GM12878 (cell line): ENCODE measurements at regions not wholly inside any gene's neighbourhood (a gene's known extent, or its start where the extent isn't known, plus 50 kb on each side); places are given as distances from the start of the nearest gene placed in this dataset.

Experiments
- ATAC-seq: fragments of 200-7000 bp; cut with Tn5 transposase; 3 replicates; pipeline ENCODE4 v1.9.1; 2020; ENCODE audit warnings: mild to moderate bottlenecking, moderate library complexity
- BruUV-seq: library from RNA; stranded (reverse); fragments of 400-500 nt; replicated peaks from 2 replicates; lab custom pipeline; 2021; lab: Mats Ljungman, UMichigan
- CTCF ChIA-PET: fragments of 300-600 bp; sonication (Branson Sonifier 250); formaldehyde crosslinking; extraction: SDS; loops from one replicate; lab custom pipeline; 2021; ENCODE audit warnings: inconsistent platforms; lab: Yijun Ruan, JAX
- POLR2A ChIA-PET: fragments of 350-600 bp; formaldehyde crosslinking; extraction: SDS; loops from one replicate; lab custom pipeline; 2021; ENCODE audit warnings: inconsistent platforms; lab: Charles Lee
- RAD21 ChIA-PET: fragments of 300-600 bp; sonication (Branson Sonifier 250); formaldehyde crosslinking; loops from one replicate; lab custom pipeline; 2023; ENCODE audit warnings: antibody characterized with exemption; ENCODE audit not compliant: unreplicated experiment; lab: Charles Lee
- SMC1A ChIA-PET: fragments of 300-600 bp; sonication (Branson Sonifier 250); formaldehyde crosslinking; loops from one replicate; lab custom pipeline; 2023; ENCODE audit not compliant: unreplicated experiment, uncharacterized antibody; lab: Charles Lee
- DNase-seq: peaks from one replicate; pipeline ENCODE4 v3.0.0-alpha.2; 2011; ENCODE audit warnings: low read depth, low spot score
- FAIRE-seq: peaks from 3 replicates; lab custom pipeline; 2011; peaks lifted over from hg19 to GRCh38; lab: Jason Lieb, UNC
- H2AFZ ChIP-seq: 2 replicates; pipeline ENCODE4 v1.6.0; 2011; ENCODE audit warnings: low read depth, low read length, control low read depth; ENCODE audit not compliant: control insufficient read depth
- H3K27ac ChIP-seq: 2 replicates; pipeline ENCODE4 v1.5.1; 2011; ENCODE audit warnings: control low read depth; ENCODE audit not compliant: control insufficient read depth, insufficient read depth
- H3K27me3 ChIP-seq, 2 experiments: replicated peaks in 1 of 2; 2 replicates each; pipeline versions ENCODE4 v1.6.0 to v1.6.1; 2011; ENCODE audit warnings: low read length in 1 of 2; ENCODE audit not compliant: control insufficient read depth in 2 of 2, insufficient read depth in 2 of 2
- H3K36me3 ChIP-seq, 2 experiments: 2 replicates each; pipeline ENCODE4 v1.5.1; 2011; ENCODE audit warnings: low read length in 1 of 2; ENCODE audit not compliant: control insufficient read depth in 2 of 2, insufficient read depth in 2 of 2
- H3K4me1 ChIP-seq: 2 replicates; pipeline ENCODE4 v1.6.1; 2011; ENCODE audit warnings: mild to moderate bottlenecking, low read length, moderate library complexity, mixed read lengths; ENCODE audit not compliant: control insufficient read depth, insufficient read depth
- H3K4me2 ChIP-seq: 2 replicates; pipeline ENCODE4 v1.6.0; 2011; ENCODE audit warnings: control low read depth; ENCODE audit not compliant: control insufficient read depth, insufficient read depth
- H3K4me3 ChIP-seq: fragments of 200-600 bp; sonication (generic); 2 replicates; pipeline ENCODE4 v1.5.1; 2016
- H3K79me2 ChIP-seq: 2 replicates; pipeline ENCODE4 v1.6.0; 2011; ENCODE audit warnings: low read length; ENCODE audit not compliant: control insufficient read depth, insufficient read depth
- H3K9ac ChIP-seq: 2 replicates; pipeline ENCODE4 v1.8.0; 2011; ENCODE audit warnings: low read length, control low read depth, mixed read lengths; ENCODE audit not compliant: control insufficient read depth, insufficient read depth
- H3K9me3 ChIP-seq: replicated peaks from 3 replicates; pipeline ENCODE4 v1.5.1; 2011; ENCODE audit warnings: mild to moderate bottlenecking, low read length; ENCODE audit not compliant: control insufficient read depth, insufficient read depth
- H4K20me1 ChIP-seq: 2 replicates; pipeline ENCODE4 v1.6.0; 2011; ENCODE audit not compliant: control insufficient read depth, insufficient read depth
- BRCA1 ChIP-seq: IDR thresholded peaks from 2 replicates; pipeline ENCODE4 v1.6.1; 2011; ENCODE audit warnings: low read depth, low read length, improper control_type of control experiment
- MTA2 ChIP-seq: fragments of 450-650 bp; IDR thresholded peaks from 2 replicates; pipeline ENCODE4 v1.6.1; 2016; ENCODE audit warnings: low read depth, mild to moderate bottlenecking, moderate library complexity
- NFIC ChIP-seq: IDR thresholded peaks from 2 replicates; pipeline ENCODE4 v1.6.1; 2012; ENCODE audit warnings: low read depth, mild to moderate bottlenecking, inconsistent platforms, low read length, moderate library complexity
- NR2F1 ChIP-seq: fragments of 450-650 bp; conservative IDR thresholded peaks from 2 replicates; pipeline ENCODE4 v1.6.1; 2017; ENCODE audit warnings: mild to moderate bottlenecking
- WGBS: methylation state at CpG from one replicate; pipeline ENCODE4 v1.1.6; 2016; ENCODE audit warnings: low lambda C conversion rate; ENCODE audit not compliant: insufficient replicate concordance, insufficient coverage; ENCODE audit errors: missing lambda C conversion rate; 5-methylcytosine and 5-hydroxymethylcytosine counted together
- in situ Hi-C: fragments of 300-500 bp; cut with MboI; formaldehyde crosslinking; loops from 9 replicates; pipeline ENCODE4 v1.14.3; 2018; ENCODE audit warnings: mixed read lengths
- intact Hi-C: fragments of 100-400 bp; cut with micrococcal nuclease; formaldehyde crosslinking; loops from one replicate; pipeline ENCODE4 v1.14.2; 2022; ENCODE audit not compliant: unreplicated experiment
- TF ChIP-seq, protein P1 (sequence below): fragments of 450-650 bp; IDR thresholded peaks from 2 replicates; pipeline ENCODE4 v1.6.1; 2016; ENCODE audit warnings: mild to moderate bottlenecking

GRCh38 chr1:228935198-228935663 lies 200.0 kb downstream of the RHOU start:
- Histone ChIP-seq H3K9me3 (no peaks in the 10 kb centered on the region), H4K20me1 (no peaks in the 10 kb centered on the region), H3K9ac (no peak overlapping the region), H3K4me1 (no peaks in the 10 kb centered on the region), H2AFZ (no peak overlapping the region)
- FAIRE-seq (no peak), DNase-seq (no peak), ATAC-seq (no peak; the same call in 2 of the 3 replicates)
- ChIA-PET RAD21 (no interaction called here), SMC1A (no interaction called here)
- intact Hi-C loops: no loop called here
- TF ChIP-seq MTA2 (no peak), BRCA1 (no peak), NFIC (no peak), NR2F1 (0 out of 2 replicates have a peak, but pooled peaks have one; percentile 18)
- TF ChIP-seq, protein P1, sequence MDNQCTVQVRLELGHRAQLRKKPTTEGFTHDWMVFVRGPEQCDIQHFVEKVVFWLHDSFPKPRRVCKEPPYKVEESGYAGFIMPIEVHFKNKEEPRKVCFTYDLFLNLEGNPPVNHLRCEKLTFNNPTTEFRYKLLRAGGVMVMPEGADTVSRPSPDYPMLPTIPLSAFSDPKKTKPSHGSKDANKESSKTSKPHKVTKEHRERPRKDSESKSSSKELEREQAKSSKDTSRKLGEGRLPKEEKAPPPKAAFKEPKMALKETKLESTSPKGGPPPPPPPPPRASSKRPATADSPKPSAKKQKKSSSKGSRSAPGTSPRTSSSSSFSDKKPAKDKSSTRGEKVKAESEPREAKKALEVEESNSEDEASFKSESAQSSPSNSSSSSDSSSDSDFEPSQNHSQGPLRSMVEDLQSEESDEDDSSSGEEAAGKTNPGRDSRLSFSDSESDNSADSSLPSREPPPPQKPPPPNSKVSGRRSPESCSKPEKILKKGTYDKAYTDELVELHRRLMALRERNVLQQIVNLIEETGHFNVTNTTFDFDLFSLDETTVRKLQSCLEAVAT: no peak
- TF ChIP-seq, all 136 proteins: peak for 1
- Histone ChIP-seq H3K4me3 (no peak overlapping the region), H3K79me2 (no peaks in the 10 kb centered on the region), H3K27ac (no peak overlapping the region), H3K27me3 (no peaks in the 10 kb centered on the region; a peak in 3 of 4 replicates), H3K4me2 (no peak overlapping the region), H3K36me3 (no peaks in the 10 kb centered on the region)
- CTCF ChIA-PET: no interaction called here
- POLR2A ChIA-PET: no interaction called here
- in situ Hi-C loops: no loop called here
- 14% methylated on average over 4 of the region's 4 CpGs for WGBS
- no TSS peak for BruUV-seq
